A172 (cell line): ENCODE measurements at regions not wholly inside any gene's neighbourhood (a gene's known extent, or its start where the extent isn't known, plus 50 kb on each side); places are given as distances from the start of the nearest gene placed in this dataset.

Experiments
- DNase-seq: peaks from one replicate; pipeline ENCODE4 v3.0.0-alpha.2; 2015; ENCODE audit warnings: low spot score

- no peak for DNase-seq
These were observed 150.3 kb downstream of the TLE3 start for GRCh38 chr15:69947394-69947793.

DNA sequence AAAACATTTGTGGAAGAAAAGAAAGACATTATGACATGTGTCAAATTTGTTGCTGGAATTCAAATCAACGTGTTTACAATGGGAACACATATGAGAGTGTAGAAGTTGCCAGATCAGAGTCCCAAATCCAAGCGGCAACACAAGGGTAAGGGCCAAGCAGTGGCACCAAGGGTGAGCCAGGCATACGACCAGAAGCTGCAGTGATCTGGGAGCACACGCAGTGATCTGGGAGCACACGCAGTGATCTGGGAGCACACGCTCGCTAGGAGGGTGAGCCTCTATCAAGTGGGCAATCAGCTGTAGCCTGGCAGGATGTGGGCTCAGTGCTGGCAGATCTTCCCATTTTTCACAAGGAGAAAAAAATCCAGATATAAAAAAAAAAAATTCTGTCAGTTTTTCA is 148.2 kb downstream of the TLE3 start:
- no peak for DNase-seq

DNA sequence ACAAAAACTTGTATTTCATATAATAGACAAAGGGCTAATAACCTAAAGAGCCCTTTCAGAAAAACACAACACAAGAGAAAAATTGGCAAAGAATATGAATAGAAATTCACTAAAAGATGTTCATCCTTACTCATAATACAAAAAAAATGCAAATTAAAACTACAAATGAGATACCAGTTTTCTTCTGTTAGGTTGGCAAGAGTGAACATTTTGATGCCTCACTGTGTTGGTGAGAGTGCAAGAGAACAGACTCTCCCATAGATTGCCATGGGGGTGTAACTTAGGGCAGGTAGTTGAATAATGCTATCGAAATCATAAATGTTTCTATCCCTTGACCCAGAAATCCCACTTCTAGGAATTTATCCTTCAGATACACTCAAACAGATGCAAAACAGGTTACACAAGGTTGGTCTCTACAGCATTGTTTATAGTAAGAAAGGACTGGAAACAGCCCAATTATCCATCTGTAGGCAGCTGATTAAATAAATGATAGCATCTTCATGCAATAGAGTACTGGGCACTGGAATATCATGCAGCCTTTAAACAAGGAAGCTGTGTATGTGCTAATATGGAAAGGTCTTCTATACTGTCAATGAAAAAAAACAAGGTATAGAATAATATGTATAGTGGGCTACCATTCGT is 146.3 kb downstream of the TLE3 start:
- no peak for DNase-seq

GRCh38 chr15:69951898-69952555 is 145.7 kb downstream of the TLE3 start:
- DNase-seq = no peak

- no peak for DNase-seq
These were observed 144.7 kb downstream of the TLE3 start for GRCh38 chr15:69953051-69953450.

GRCh38 chr15:69953816-69954215 is 143.9 kb downstream of the TLE3 start:
- no peak for DNase-seq

GRCh38 chr15:69954666-69955065 is 143.1 kb downstream of the TLE3 start:
- DNase-seq = no peak

DNA sequence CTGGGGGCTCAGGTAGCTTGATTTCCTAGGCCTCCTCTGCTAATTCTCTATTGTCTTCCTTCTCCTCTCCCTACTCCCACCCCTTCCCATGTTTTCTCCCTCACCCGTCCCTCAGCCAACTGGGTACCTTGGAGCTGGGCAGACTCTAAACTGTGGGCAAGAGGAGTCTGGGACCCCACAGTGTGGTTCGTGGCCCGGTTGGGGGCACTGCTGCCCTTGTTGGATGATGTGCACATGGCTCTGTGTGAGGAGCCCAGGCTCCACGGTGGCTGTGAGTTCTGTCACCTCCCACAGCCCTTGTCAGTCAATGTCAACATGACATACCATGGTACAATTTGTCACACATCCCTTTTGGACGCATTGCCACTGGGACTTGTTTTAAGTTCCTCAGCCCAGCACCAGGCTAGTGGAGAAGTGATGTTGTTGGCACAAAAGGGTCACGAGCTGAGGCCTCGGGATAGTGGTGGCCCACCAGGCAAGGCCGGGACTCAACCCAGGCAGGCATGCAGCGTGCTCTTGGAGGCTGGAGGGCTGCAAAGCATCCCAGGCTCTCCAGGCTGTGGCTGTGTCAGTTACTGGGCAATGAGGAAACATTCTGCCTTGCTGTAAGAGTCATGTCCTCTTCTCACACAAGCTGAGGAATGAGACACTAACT is 142.3 kb downstream of the TLE3 start:
- no peak for DNase-seq

DNA sequence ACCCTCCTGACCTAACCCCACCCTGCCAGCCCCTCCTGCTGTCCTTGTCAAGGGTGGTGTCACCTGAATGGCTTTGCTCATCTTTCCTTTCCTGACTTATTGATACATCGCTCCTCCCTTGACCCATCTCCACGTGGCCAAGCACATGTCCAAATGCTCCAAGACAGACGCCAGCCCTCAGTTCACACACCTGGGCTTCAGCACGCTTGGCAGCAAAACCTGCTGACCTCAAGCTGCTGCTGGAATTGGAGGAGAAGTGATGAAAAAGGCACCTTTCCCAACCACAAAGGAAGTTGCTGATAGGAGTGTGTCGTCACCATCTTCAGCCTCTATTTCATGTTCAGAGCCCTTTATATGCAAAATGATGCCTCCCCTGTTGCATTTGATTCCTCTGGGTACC is 141.3 kb downstream of the TLE3 start:
- DNase-seq = no peak

DNA sequence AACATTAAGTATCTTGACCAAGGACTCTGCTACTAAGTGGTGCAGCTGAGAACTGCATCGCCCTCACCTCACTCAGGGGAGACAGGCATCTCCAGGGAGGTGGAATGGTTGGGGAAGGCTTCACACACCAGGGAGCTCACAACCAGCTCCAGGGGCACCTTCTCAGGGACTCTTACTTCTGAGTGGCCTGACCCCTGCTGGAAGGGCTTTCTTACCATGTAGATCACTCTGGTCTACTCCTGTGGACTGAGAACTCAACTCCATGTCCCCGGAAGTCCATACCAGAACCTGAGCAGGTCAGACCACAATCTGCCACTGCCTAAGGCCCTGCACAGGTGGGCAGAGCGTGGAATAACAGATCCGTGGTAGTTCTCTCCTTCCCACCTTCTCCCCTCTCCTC is 140.5 kb downstream of the TLE3 start:
- DNase-seq = no peak

DNA sequence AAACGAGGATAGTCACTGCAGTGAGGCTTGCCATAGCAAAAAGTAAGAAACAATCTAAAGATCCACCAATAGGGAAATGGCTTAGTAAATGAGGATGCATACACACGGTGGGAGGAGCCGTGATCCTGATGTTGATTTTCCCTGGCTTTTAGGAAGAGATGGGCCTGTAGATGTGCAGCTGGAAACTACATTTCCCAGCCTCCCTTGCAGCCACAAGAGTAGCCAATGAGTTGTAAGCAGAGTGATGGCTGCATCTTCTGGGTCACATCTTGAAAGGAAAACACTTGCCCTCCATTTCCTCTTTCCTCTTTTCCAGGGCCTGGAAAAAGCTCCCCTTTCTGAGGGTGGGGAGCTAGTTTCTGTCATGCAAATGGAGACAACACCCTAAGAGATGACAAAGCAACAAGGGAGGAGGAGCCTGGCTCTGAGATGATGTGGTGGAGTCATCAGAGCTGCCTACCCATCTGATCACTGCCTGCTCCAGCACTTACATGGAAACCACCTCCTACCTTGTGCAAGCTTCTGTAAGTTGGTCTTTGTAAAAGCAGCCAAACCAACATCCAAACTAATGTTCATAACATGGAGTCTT is 139.1 kb downstream of the TLE3 start:
- peak; percentile 2 for DNase-seq

- no peak for DNase-seq
These were observed 135.2 kb downstream of the TLE3 start for GRCh38 chr15:69962561-69962960.

DNA sequence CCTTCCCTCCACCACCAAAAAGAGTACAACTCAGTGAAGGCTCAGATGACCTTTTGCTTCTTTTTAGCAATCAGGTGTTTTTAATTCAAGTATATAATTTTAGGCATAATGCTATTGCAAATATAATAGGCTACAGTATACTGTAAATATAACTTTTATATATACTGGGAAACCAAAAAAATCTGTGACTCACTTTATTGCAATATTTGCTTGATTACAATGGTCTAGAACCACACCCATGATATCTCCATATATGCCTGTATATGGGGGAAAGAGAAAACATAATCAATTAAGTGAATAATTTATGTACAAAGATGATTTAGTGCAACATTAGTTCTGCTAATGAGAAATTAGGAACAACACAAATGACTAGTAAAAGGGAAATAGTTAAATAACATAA is 134.3 kb downstream of the TLE3 start:
- no peak for DNase-seq

DNA sequence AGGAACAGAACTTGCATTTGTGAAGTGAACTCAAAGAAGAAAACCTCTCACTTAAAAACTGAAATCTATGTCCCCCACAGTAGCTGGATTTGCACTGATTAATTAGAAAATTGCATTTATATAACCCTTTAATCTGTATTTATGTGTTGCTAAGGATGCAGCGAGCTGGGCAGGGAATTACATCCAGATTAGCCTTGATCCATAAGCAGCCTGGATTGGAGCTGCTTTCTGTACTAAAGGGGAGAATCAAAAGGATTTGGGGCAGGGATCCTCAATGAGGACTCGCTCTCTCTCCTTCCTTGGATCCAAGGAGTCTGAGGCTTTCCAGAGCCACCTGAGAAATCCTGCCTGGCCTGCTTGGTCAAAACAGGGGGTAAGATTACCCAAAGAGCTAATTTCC is 125.9 kb downstream of the TLE3 start:
- no peak for DNase-seq

- DNase-seq = no peak
These were observed 125.3 kb downstream of the TLE3 start for GRCh38 chr15:69972436-69972835.

- DNase-seq = peak; percentile 54
These were observed 124.5 kb downstream of the TLE3 start for GRCh38 chr15:69973102-69973714.

DNA sequence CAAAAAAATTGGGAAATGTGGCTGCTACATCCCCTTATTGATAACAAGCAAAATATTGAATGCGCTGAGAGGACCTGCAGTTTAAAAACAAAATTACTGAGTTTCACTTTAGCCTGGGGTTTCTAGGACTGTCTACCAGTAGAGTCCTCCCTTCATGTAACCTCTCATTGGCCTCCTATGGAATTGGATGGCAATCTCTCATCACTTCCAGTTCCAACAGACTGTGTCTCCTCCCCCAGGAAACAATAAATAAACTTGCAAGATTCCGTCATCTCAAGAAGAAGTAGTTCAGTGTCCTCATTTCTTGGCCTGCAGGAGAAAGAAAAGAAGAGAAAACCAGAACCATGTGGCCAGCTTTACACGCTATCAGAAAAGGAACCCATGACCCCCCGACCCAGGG is 123.8 kb downstream of the TLE3 start:
- DNase-seq = no peak

DNA sequence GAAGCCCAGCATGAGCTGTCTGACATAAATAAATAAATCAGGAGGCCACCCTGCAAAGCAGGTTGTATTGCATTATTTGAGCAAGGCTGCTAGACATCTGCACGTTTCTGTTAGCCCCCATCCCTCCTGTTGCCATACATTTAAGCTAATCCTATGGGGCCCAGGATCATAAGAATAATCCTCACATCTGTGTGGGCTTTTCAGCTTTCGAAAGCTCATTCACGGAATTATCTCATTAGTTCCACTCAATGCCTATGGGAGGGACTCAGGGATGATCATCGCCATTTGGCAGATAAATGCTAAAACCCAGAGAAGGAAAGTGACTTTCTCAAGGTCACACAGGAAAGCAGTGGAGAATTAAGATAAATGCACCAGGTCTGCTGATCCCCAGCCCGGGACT is 123.4 kb downstream of the TLE3 start:
- DNase-seq = no peak

GRCh38 chr15:69976366-69976994 is 121.2 kb downstream of the TLE3 start:
- DNase-seq = peak; percentile 25

DNA sequence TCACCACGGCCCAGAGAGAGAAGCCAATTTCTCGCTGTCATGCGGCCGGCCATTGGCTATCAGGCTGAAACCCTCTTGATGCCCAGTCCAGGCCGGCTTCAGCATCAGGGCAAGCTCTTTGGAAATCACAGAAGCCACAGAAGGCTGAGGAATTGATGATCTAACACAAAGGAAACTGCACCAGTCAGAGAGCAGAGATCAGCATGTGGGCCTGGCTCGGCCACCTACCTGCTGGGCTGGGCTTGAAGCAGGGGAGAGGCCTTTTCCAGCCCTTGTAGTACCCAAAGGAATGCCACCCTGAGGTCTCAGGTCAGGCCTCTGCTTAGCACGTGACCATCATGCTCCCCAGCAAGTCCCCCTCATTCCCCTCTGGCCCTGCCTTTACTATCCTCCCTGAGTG is 119.1 kb downstream of the TLE3 start:
- no peak for DNase-seq

GRCh38 chr15:69979262-69979661 is 118.5 kb downstream of the TLE3 start:
- DNase-seq = peak; percentile 67

DNA sequence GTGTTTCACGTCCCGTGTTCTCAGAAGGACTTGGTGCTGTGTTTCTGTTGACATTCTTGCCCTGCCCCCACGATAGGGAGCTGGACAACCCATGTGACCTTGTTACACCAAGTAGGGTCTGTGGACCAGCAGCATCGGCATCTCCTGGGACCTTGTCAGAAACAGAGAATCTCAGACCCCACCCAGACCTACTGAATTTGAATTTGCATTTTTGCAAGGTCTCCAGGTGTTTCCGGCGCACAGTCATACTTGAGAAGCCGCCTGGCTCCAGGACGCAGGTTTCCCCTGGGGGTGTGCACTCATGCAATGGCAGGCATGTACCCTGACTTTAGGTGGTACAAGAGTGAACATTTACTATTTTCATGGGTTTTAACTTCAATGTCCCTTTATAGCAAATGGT is 117.9 kb downstream of the TLE3 start:
- DNase-seq = no peak
